ENCODE measurements at regions not wholly inside any gene's neighbourhood (a gene's known extent, or its start where the extent isn't known, plus 50 kb on each side); places are given as distances from the start of the nearest gene placed in this dataset.
A peak's percentile ranks its signal among the peaks of the same experiment; 100 is the strongest.

- ChIA-PET POLR2A (interaction anchor here (0.5 to 11.1 kb wide), 13 partner anchors 13 to 207 kb away, joined by 3 to 125 read pairs (median 4); partner anchors contain the start of gene ZNF217), CTCF (interaction anchor here (0.6 to 1.0 kb wide), 5 partner anchors 37 to 79 kb away, joined by 3 to 9 read pairs (median 4); no protein-coding TSS in a partner anchor)
- no peaks in the 10 kb centered on the region for H3K27me3 ChIP-seq (ENCODE audit: control insufficient read depth in 2 of 2, insufficient read depth in 2 of 2, low read length in 2 of 2)
- ATAC-seq (no peak), DNase-seq (no peak)
- Mint-ChIP-seq H3K4me3 (peak overlapping the region in 6 of 10 donors; percentile 7 to 61 (median 32)), H3K27me3 (no peaks in the 10 kb centered on the region), H3K9me3 (no peaks in the 10 kb centered on the region), H3K36me3 (peaks cover 0 to 3% (median 0%) of the 10 kb centered on the region in 5 donors), H3K27ac (peak overlapping the region; percentile 35 to 95 (median 86)), H3K4me1 (peaks cover 40 to 85% (median 69%) of the 10 kb centered on the region in 7 donors)
- intact Hi-C loops (cut with micrococcal nuclease): loop anchor here (5.0 to 10.0 kb wide), 3 partner anchors 36 to 1254 kb away; no protein-coding TSS in a partner anchor
- no peak overlapping the region for H3K27ac ChIP-seq (ENCODE audit: low read depth, low read length)
- peaks cover 17 to 36% of the 10 kb centered on the region in 2 donors for H3K4me1 ChIP-seq (ENCODE audit: control insufficient read depth in 2 of 2, insufficient read depth in 2 of 2, low read length in 2 of 2)
- no peak overlapping the region for H3K4me3 ChIP-seq (ENCODE audit: low read length)
- H3K9me3 ChIP-seq (ENCODE audit: control insufficient read depth in 2 of 3, low read length in 3 of 3): no peaks in the 10 kb centered on the region
- H3K36me3 ChIP-seq (ENCODE audit: control insufficient read depth in 2 of 3, insufficient read depth in 3 of 3, low read length in 3 of 3): no peaks in the 10 kb centered on the region
Measured at GRCh38 chr20:53658322-53658721, 64.7 kb upstream of the ZNF217 start.

- Mint-ChIP-seq H3K9me3 (no peaks in the 10 kb centered on the region), H3K27ac (peak overlapping the region in 8 of 9 donors; percentile 63 to 95 (median 88)), H3K27me3 (no peaks in the 10 kb centered on the region), H3K4me1 (peaks cover 45 to 87% (median 71%) of the 10 kb centered on the region in 7 donors), H3K4me3 (peak overlapping the region in 6 of 10 donors; percentile 9 to 75 (median 60)), H3K36me3 (peaks cover 0 to 3% (median 0%) of the 10 kb centered on the region in 5 donors)
- ChIA-PET POLR2A (interaction anchor here (1.0 to 11.1 kb wide), 10 partner anchors 13 to 64 kb away, joined by 3 to 125 read pairs (median 4); partner anchors contain the start of gene ZNF217), CTCF (interaction anchor here (0.7 to 1.0 kb wide), 3 partner anchors 36 to 78 kb away, joined by 3 to 4 read pairs (median 4); no protein-coding TSS in a partner anchor)
- Histone ChIP-seq H3K4me1 (ENCODE audit: control insufficient read depth in 2 of 2, insufficient read depth in 2 of 2, low read length in 2 of 2) (peaks cover 22 to 38% of the 10 kb centered on the region in 2 donors), H3K9me3 (ENCODE audit: control insufficient read depth in 2 of 3, low read length in 3 of 3) (no peaks in the 10 kb centered on the region), H3K36me3 (ENCODE audit: control insufficient read depth in 2 of 3, insufficient read depth in 3 of 3, low read length in 3 of 3) (no peaks in the 10 kb centered on the region), H3K4me3 (ENCODE audit: low read length) (no peak overlapping the region), H3K27me3 (ENCODE audit: control insufficient read depth in 2 of 2, insufficient read depth in 2 of 2, low read length in 2 of 2) (no peaks in the 10 kb centered on the region), H3K27ac (ENCODE audit: low read depth, low read length) (no peak overlapping the region)
- intact Hi-C loops (cut with micrococcal nuclease): loop anchor here (5.0 to 10.0 kb wide), 3 partner anchors 35 to 1253 kb away; no protein-coding TSS in a partner anchor
- no peak for DNase-seq
- ATAC-seq: no peak
Measured at GRCh38 chr20:53657732-53658131, 64.1 kb upstream of the ZNF217 start.

GRCh38 chr20:53657279-53657678 is 63.6 kb upstream of the ZNF217 start:
- H3K36me3 ChIP-seq (ENCODE audit: control insufficient read depth in 2 of 3, insufficient read depth in 3 of 3, low read length in 3 of 3): no peaks in the 10 kb centered on the region
- H3K9me3 Mint-ChIP-seq: no peaks in the 10 kb centered on the region
- no peaks in the 10 kb centered on the region for H3K27me3 Mint-ChIP-seq
- no peak for DNase-seq
- peak overlapping the region; percentile 28 to 95 (median 86) for H3K27ac Mint-ChIP-seq
- intact Hi-C loops (cut with micrococcal nuclease): loop anchor here (5.0 to 10.0 kb wide), 3 partner anchors 35 to 1252 kb away; no protein-coding TSS in a partner anchor
- ChIA-PET CTCF (interaction anchor here (0.7 to 1.0 kb wide), 3 partner anchors 18 to 78 kb away, joined by 3 to 4 read pairs (median 3); no protein-coding TSS in a partner anchor), POLR2A (interaction anchor here (0.8 to 11.1 kb wide), 8 partner anchors 12 to 62 kb away, joined by 3 to 125 read pairs (median 6); no protein-coding TSS in a partner anchor)
- H3K4me1 Mint-ChIP-seq: peaks cover 48 to 87% (median 72%) of the 10 kb centered on the region in 7 donors
- no peak overlapping the region for H3K27ac ChIP-seq (ENCODE audit: low read depth, low read length)
- H3K4me1 ChIP-seq (ENCODE audit: control insufficient read depth in 2 of 2, insufficient read depth in 2 of 2, low read length in 2 of 2): peaks cover 27 to 39% of the 10 kb centered on the region in 2 donors
- H3K27me3 ChIP-seq (ENCODE audit: control insufficient read depth in 2 of 2, insufficient read depth in 2 of 2, low read length in 2 of 2): no peaks in the 10 kb centered on the region
- no peaks in the 10 kb centered on the region for H3K36me3 Mint-ChIP-seq
- H3K4me3 Mint-ChIP-seq: peak overlapping the region in 7 of 10 donors; percentile 19 to 75 (median 59)
- H3K9me3 ChIP-seq (ENCODE audit: control insufficient read depth in 2 of 3, low read length in 3 of 3): no peaks in the 10 kb centered on the region
- ATAC-seq: peak; percentile 43
- no peak overlapping the region for H3K4me3 ChIP-seq (ENCODE audit: low read length)

- Mint-ChIP-seq H3K27ac (peak overlapping the region; percentile 48 to 95 (median 86)), H3K27me3 (no peaks in the 10 kb centered on the region), H3K36me3 (no peaks in the 10 kb centered on the region), H3K4me3 (peak overlapping the region in 8 of 10 donors; percentile 8 to 65 (median 36)), H3K4me1 (peaks cover 43 to 85% (median 73%) of the 10 kb centered on the region in 7 donors), H3K9me3 (no peaks in the 10 kb centered on the region)
- Histone ChIP-seq H3K4me3 (ENCODE audit: low read length) (no peak overlapping the region), H3K27ac (ENCODE audit: low read depth, low read length) (peak overlapping the region; percentile 56), H3K27me3 (ENCODE audit: control insufficient read depth in 2 of 2, insufficient read depth in 2 of 2, low read length in 2 of 2) (no peaks in the 10 kb centered on the region), H3K9me3 (ENCODE audit: control insufficient read depth in 2 of 3, low read length in 3 of 3) (no peaks in the 10 kb centered on the region), H3K4me1 (ENCODE audit: control insufficient read depth in 2 of 2, insufficient read depth in 2 of 2, low read length in 2 of 2) (peaks cover 34 to 41% of the 10 kb centered on the region in 2 donors), H3K36me3 (ENCODE audit: control insufficient read depth in 2 of 3, insufficient read depth in 3 of 3, low read length in 3 of 3) (no peaks in the 10 kb centered on the region)
- ChIA-PET POLR2A (interaction anchor here (0.8 to 11.1 kb wide), 6 partner anchors 11 to 74 kb away, joined by 3 to 125 read pairs (median 4); no protein-coding TSS in a partner anchor), CTCF (interaction anchor here (0.6 to 0.7 kb wide), 3 partner anchors 14 to 54 kb away, joined by 3 read pairs; no protein-coding TSS in a partner anchor)
- no peak for DNase-seq
- no peak for ATAC-seq
- intact Hi-C loops (cut with micrococcal nuclease): loop anchor here (5.0 to 10.0 kb wide), 3 partner anchors 34 to 1252 kb away; no protein-coding TSS in a partner anchor
Measured at GRCh38 chr20:53656293-53657202, 62.9 kb upstream of the ZNF217 start.

GRCh38 chr20:53655625-53656292 is 62.1 kb upstream of the ZNF217 start:
- H3K36me3 Mint-ChIP-seq: no peaks in the 10 kb centered on the region
- peak overlapping the region; percentile 20 to 95 (median 89) for H3K27ac Mint-ChIP-seq
- H3K9me3 ChIP-seq (ENCODE audit: control insufficient read depth in 2 of 3, low read length in 3 of 3): no peaks in the 10 kb centered on the region
- no peaks in the 10 kb centered on the region for H3K27me3 ChIP-seq (ENCODE audit: control insufficient read depth in 2 of 2, insufficient read depth in 2 of 2, low read length in 2 of 2)
- peaks cover 26 to 34% of the 10 kb centered on the region in 2 donors for H3K4me1 ChIP-seq (ENCODE audit: control insufficient read depth in 2 of 2, insufficient read depth in 2 of 2, low read length in 2 of 2)
- no peaks in the 10 kb centered on the region for H3K27me3 Mint-ChIP-seq
- peak overlapping the region; percentile 56 for H3K27ac ChIP-seq (ENCODE audit: low read depth, low read length)
- POLR2A ChIA-PET: interaction anchor here (0.7 to 11.1 kb wide), 5 partner anchors 10 to 73 kb away, joined by 3 to 125 read pairs (median 3); no protein-coding TSS in a partner anchor
- DNase-seq (no peak), ATAC-seq (no peak)
- no peaks in the 10 kb centered on the region for H3K9me3 Mint-ChIP-seq
- no peaks in the 10 kb centered on the region for H3K36me3 ChIP-seq (ENCODE audit: control insufficient read depth in 2 of 3, insufficient read depth in 3 of 3, low read length in 3 of 3)
- H3K4me3 Mint-ChIP-seq: peak overlapping the region in 8 of 10 donors; percentile 30 to 78 (median 66)
- H3K4me3 ChIP-seq (ENCODE audit: low read length): no peak overlapping the region
- intact Hi-C loops (cut with micrococcal nuclease): loop anchor here (5.0 to 10.0 kb wide), 3 partner anchors 33 to 1251 kb away; no protein-coding TSS in a partner anchor
- peaks cover 37 to 78% (median 65%) of the 10 kb centered on the region in 7 donors for H3K4me1 Mint-ChIP-seq
- CTCF ChIA-PET: no interaction called here
